Neural cell (in vitro differentiated cells): ENCODE measurements at regions not wholly inside any gene's neighbourhood (a gene's known extent, or its start where the extent isn't known, plus 50 kb on each side); places are given as distances from the start of the nearest gene placed in this dataset.

ENCODE experiments used
- H2AFZ ChIP-seq: fragments of 200-600, 300-800 bp; sonication (generic), shearing (Covaris generic); 2 replicates; pipeline ENCODE4 v1.6.0; 2014; ENCODE audit warnings: low read depth, mild to moderate bottlenecking, antibody characterized with exemption, low read length, moderate library complexity
- H3F3A ChIP-seq: fragments of 200-600 bp; shearing (Covaris generic); 2 replicates; pipeline ENCODE4 v1.6.1; 2016; ENCODE audit warnings: mild to moderate bottlenecking, moderate library complexity, mixed read lengths, antibody characterized with exemption, low read length; ENCODE audit not compliant: insufficient read depth, poor library complexity, severe bottlenecking
- H3K27ac ChIP-seq: fragments of 200-600, 300-800 bp; sonication (generic), shearing (Covaris generic); 2 replicates; pipeline ENCODE4 v1.5.1; 2014; ENCODE audit warnings: mild to moderate bottlenecking, low read length, moderate library complexity
- H3K27me3 ChIP-seq: fragments of 300-800, 200-600 bp; sonication (generic), shearing (Covaris generic); 2 replicates; pipeline ENCODE4 v1.6.0; 2014; ENCODE audit warnings: mild to moderate bottlenecking, low read depth, low read length, moderate library complexity; ENCODE audit not compliant: insufficient read depth
- H3K36me3 ChIP-seq: fragments of 300-800, 200-600 bp; sonication (generic), shearing (Covaris generic); 2 replicates; pipeline ENCODE4 v1.5.1; 2014; ENCODE audit warnings: mild to moderate bottlenecking, antibody characterized with exemption, low read length, moderate library complexity; ENCODE audit not compliant: insufficient read depth
- H3K4me2 ChIP-seq: fragments of 300-800, 200-600 bp; sonication (generic), shearing (Covaris generic); 2 replicates; pipeline ENCODE4 v1.6.0; 2014; ENCODE audit warnings: mild to moderate bottlenecking, low read length
- H3K4me3 ChIP-seq: fragments of 300-800, 200-600 bp; sonication (generic), shearing (Covaris generic); 2 replicates; pipeline ENCODE4 v1.5.1; 2014; ENCODE audit warnings: mild to moderate bottlenecking, low read length, moderate library complexity
- H3K79me2 ChIP-seq: fragments of 200-600 bp; shearing (Covaris generic); replicated peaks from 2 replicates; pipeline ENCODE4 v1.6.0; 2014; ENCODE audit warnings: mild to moderate bottlenecking, low read length, moderate library complexity; ENCODE audit not compliant: insufficient read depth
- H3K9ac ChIP-seq: fragments of 300-800, 200-600 bp; sonication (generic), shearing (Covaris generic); 2 replicates; pipeline ENCODE4 v1.6.1; 2016; ENCODE audit warnings: mild to moderate bottlenecking, low read length, mixed read lengths
- H3K9me2 ChIP-seq: fragments of 200-600 bp; shearing (Covaris generic); 2 replicates; pipeline ENCODE4 v1.6.1; 2016; ENCODE audit warnings: mild to moderate bottlenecking, low read length, mixed read lengths; ENCODE audit not compliant: insufficient read depth
- H3K9me3 ChIP-seq: fragments of 200-600, 300-800 bp; sonication (generic), shearing (Covaris generic); 2 replicates; pipeline ENCODE4 v1.6.1; 2016; ENCODE audit warnings: mild to moderate bottlenecking, mixed run types, low read length, moderate library complexity, mixed read lengths
- H4K20me1 ChIP-seq: fragments of 200-600 bp; shearing (Covaris generic); 2 replicates; pipeline ENCODE4 v1.6.1; 2016; ENCODE audit warnings: mild to moderate bottlenecking, mixed run types; ENCODE audit not compliant: insufficient read depth
- EP300 ChIP-seq: fragments of 450-650 bp; conservative IDR thresholded peaks from 2 replicates; pipeline ENCODE4 v1.6.1; 2014; ENCODE audit warnings: antibody characterized with exemption, mild to moderate bottlenecking, moderate library complexity; ENCODE audit not compliant: poor library complexity, severe bottlenecking
- EZH2 ChIP-seq: fragments of 200-600, 300-800 bp; shearing (Covaris generic), sonication (generic); IDR thresholded peaks from 2 replicates; pipeline ENCODE4 v1.6.1; 2014; ENCODE audit warnings: antibody characterized with exemption, low read length, borderline replicate concordance, mild to moderate bottlenecking; ENCODE audit not compliant: insufficient read depth, poor library complexity, severe bottlenecking
- MXI1 ChIP-seq: fragments of 450-650 bp; conservative IDR thresholded peaks from 2 replicates; pipeline ENCODE4 v1.6.1; 2014; ENCODE audit warnings: antibody characterized with exemption, mild to moderate bottlenecking; ENCODE audit not compliant: poor library complexity, severe bottlenecking
- POLR2AphosphoS5 ChIP-seq: IDR thresholded peaks from 2 replicates; pipeline ENCODE4 v1.6.1; 2012
- RAD21 ChIP-seq: fragments of 450-650 bp; conservative IDR thresholded peaks from 2 replicates; pipeline ENCODE4 v1.6.1; 2014; ENCODE audit warnings: antibody characterized with exemption, mild to moderate bottlenecking, moderate library complexity
- REST ChIP-seq: IDR thresholded peaks from 2 replicates; pipeline ENCODE4 v1.6.1; 2012; ENCODE audit warnings: borderline replicate concordance
- SMC3 ChIP-seq: fragments of 450-650 bp; conservative IDR thresholded peaks from 2 replicates; pipeline ENCODE4 v1.6.1; 2014; ENCODE audit warnings: antibody characterized with exemption, mild to moderate bottlenecking, moderate library complexity; ENCODE audit not compliant: poor library complexity
- TAF1 ChIP-seq: IDR thresholded peaks from 2 replicates; pipeline ENCODE4 v1.6.1; 2012; ENCODE audit warnings: low read depth
- TF ChIP-seq, protein P1 (sequence below): fragments of 450-650 bp; IDR thresholded peaks from 2 replicates; pipeline ENCODE4 v1.5.1; 2014; ENCODE audit warnings: antibody characterized with exemption, mild to moderate bottlenecking, moderate library complexity; ENCODE audit not compliant: poor library complexity, severe bottlenecking

DNA sequence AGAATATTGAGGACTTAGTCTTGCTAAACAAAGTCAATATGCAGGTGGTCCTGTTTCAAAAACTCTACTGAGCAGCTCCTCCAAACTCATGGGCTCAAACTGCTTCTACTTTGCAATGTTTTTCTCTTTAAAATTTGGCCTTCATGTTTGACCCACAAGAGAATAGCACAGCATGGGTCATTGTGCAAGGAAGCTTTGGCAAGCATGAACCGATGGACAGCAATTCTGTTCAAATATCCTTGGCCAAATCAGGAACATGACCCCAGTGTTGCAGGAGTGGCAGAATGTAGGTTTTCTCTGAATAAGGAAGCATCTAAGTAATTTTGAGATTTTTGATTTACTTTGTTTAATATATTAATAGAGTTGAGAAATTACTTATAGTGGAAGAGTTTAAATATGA lies 477.9 kb downstream of the KCNJ3 start:
- Histone ChIP-seq H3K79me2 (no peaks in the 10 kb centered on the region), H3F3A (no peaks in the 10 kb centered on the region), H3K36me3 (no peaks in the 10 kb centered on the region), H4K20me1 (no peaks in the 10 kb centered on the region), H2AFZ (no peak overlapping the region), H3K4me3 (no peak overlapping the region), H3K27ac (no peak overlapping the region), H3K9me3 (no peaks in the 10 kb centered on the region), H3K9ac (no peak overlapping the region), H3K9me2 (no peaks in the 10 kb centered on the region), H3K27me3 (no peaks in the 10 kb centered on the region), H3K4me2 (no peak overlapping the region)
- TF ChIP-seq EZH2 (no peak), REST (no peak), RAD21 (no peak), MXI1 (no peak), SMC3 (no peak), TAF1 (no peak), EP300 (no peak), POLR2AphosphoS5 (no peak)
- TF ChIP-seq, protein P1, sequence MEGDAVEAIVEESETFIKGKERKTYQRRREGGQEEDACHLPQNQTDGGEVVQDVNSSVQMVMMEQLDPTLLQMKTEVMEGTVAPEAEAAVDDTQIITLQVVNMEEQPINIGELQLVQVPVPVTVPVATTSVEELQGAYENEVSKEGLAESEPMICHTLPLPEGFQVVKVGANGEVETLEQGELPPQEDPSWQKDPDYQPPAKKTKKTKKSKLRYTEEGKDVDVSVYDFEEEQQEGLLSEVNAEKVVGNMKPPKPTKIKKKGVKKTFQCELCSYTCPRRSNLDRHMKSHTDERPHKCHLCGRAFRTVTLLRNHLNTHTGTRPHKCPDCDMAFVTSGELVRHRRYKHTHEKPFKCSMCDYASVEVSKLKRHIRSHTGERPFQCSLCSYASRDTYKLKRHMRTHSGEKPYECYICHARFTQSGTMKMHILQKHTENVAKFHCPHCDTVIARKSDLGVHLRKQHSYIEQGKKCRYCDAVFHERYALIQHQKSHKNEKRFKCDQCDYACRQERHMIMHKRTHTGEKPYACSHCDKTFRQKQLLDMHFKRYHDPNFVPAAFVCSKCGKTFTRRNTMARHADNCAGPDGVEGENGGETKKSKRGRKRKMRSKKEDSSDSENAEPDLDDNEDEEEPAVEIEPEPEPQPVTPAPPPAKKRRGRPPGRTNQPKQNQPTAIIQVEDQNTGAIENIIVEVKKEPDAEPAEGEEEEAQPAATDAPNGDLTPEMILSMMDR: no peak

DNA sequence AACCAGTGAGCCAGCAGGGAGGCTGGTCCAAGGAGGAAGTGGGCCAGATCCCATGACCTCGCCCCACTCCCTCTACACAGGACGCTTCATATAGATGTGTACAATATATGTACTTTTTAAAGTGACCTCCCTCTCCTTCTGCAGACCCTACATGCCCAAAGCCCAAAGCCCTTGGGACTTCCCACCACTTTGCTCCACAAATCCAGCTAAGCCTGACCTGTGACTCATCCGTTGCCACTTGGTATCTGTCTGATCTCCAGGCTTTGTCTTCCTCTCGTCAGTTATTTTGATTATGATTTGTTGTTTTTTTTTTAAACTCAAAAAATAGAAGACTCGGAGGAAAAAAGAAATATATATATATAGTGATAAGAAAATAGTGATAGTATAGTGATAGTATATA lies 470.8 kb downstream of the KCNJ3 start:
- Histone ChIP-seq H4K20me1 (no peaks in the 10 kb centered on the region), H3K9ac (no peak overlapping the region), H3K4me2 (no peak overlapping the region), H3K27ac (no peak overlapping the region), H3F3A (no peaks in the 10 kb centered on the region), H3K36me3 (no peaks in the 10 kb centered on the region), H3K27me3 (no peaks in the 10 kb centered on the region), H3K9me2 (no peaks in the 10 kb centered on the region), H3K9me3 (no peaks in the 10 kb centered on the region), H2AFZ (no peak overlapping the region), H3K4me3 (no peak overlapping the region), H3K79me2 (no peaks in the 10 kb centered on the region)
- no peak for TF ChIP-seq TAF1
- TF ChIP-seq, protein P1: no peak
- TF ChIP-seq SMC3: no peak
- no peak for TF ChIP-seq POLR2AphosphoS5
- TF ChIP-seq MXI1: no peak
- TF ChIP-seq RAD21: no peak
- no peak for TF ChIP-seq REST
- TF ChIP-seq EZH2: no peak
- no peak for TF ChIP-seq EP300
